MM.1S (cell line): ENCODE measurements at regions not wholly inside any gene's neighbourhood (a gene's known extent, or its start where the extent isn't known, plus 50 kb on each side); places are given as distances from the start of the nearest gene placed in this dataset.

ENCODE experiments used
- DNase-seq: peaks from one replicate; pipeline ENCODE4 v3.0.0-alpha.2; 2015
- H2AFZ ChIP-seq: fragments of 300-600 bp; sonication (generic); 2 replicates; pipeline ENCODE4 v1.6.0; 2016; ENCODE audit warnings: antibody characterized with exemption, low read length
- H3F3A ChIP-seq: fragments of 300-600 bp; sonication (generic); 2 replicates; pipeline ENCODE4 v1.6.1; 2016; ENCODE audit warnings: mild to moderate bottlenecking, antibody characterized with exemption, low read length, moderate library complexity, mixed read lengths; ENCODE audit not compliant: insufficient read depth
- H3K27ac ChIP-seq: fragments of 300-600 bp; sonication (generic); 2 replicates; pipeline ENCODE4 v1.5.1; 2016; ENCODE audit warnings: mild to moderate bottlenecking, low read length
- H3K27me3 ChIP-seq: fragments of 300-600 bp; sonication (generic); replicated peaks from 2 replicates; pipeline ENCODE4 v1.6.0; 2016; ENCODE audit warnings: low read length; ENCODE audit not compliant: insufficient read depth
- H3K36me3 ChIP-seq: fragments of 300-600 bp; sonication (generic); replicated peaks from 2 replicates; pipeline ENCODE4 v1.6.1; 2016; ENCODE audit warnings: mild to moderate bottlenecking, low read length, mixed read lengths; ENCODE audit not compliant: insufficient read depth
- H3K4me1 ChIP-seq: fragments of 300-600 bp; sonication (generic); 2 replicates; pipeline ENCODE4 v1.6.1; 2016; ENCODE audit warnings: low read length, mixed read lengths
- H3K4me2 ChIP-seq: fragments of 300-600 bp; sonication (generic); 2 replicates; pipeline ENCODE4 v1.6.0; 2016; ENCODE audit warnings: low read depth, low read length
- H3K4me3 ChIP-seq: fragments of 300-600 bp; sonication (generic); 2 replicates; pipeline ENCODE4 v1.5.1; 2016; ENCODE audit warnings: low read length, mixed read lengths
- H3K79me2 ChIP-seq: fragments of 300-600 bp; sonication (generic); 2 replicates; pipeline ENCODE4 v1.6.1; 2016; ENCODE audit warnings: mixed run types, low read length, mixed read lengths
- H3K9ac ChIP-seq: fragments of 300-600 bp; sonication (generic); 2 replicates; pipeline ENCODE4 v1.6.1; 2016; ENCODE audit warnings: low read length, mixed read lengths
- H3K9me2 ChIP-seq: fragments of 300-600 bp; sonication (generic); replicated peaks from 2 replicates; pipeline ENCODE4 v1.6.1; 2016; ENCODE audit warnings: mild to moderate bottlenecking, low read length, mixed read lengths; ENCODE audit not compliant: insufficient read depth
- H3K9me3 ChIP-seq: fragments of 300-600 bp; sonication (generic); replicated peaks from 2 replicates; pipeline ENCODE4 v1.6.1; 2016; ENCODE audit warnings: mild to moderate bottlenecking, low read length, mixed read lengths; ENCODE audit not compliant: insufficient read depth
- H4K20me1 ChIP-seq: fragments of 300-600 bp; sonication (generic); 2 replicates; pipeline ENCODE4 v1.6.1; 2016; ENCODE audit warnings: mild to moderate bottlenecking, low read length, moderate library complexity, mixed read lengths; ENCODE audit not compliant: insufficient read depth
- EZH2 ChIP-seq: fragments of 300-600 bp; sonication (generic); optimal IDR thresholded peaks from 2 replicates; pipeline ENCODE3; 2017; ENCODE audit warnings: low read depth, mild to moderate bottlenecking, antibody characterized with exemption, low read length, mixed read lengths
- EZH2phosphoT487 ChIP-seq: fragments of 300-600 bp; sonication (generic); IDR thresholded peaks from 2 replicates; pipeline ENCODE4 v1.6.1; 2018; ENCODE audit warnings: antibody characterized with exemption, low read length
- TF ChIP-seq, protein P1 (sequence below): fragments of 300-600 bp; sonication (generic); IDR thresholded peaks from 2 replicates; pipeline ENCODE4 v1.5.1; 2016; ENCODE audit warnings: antibody characterized with exemption, low read length, mixed read lengths

DNA sequence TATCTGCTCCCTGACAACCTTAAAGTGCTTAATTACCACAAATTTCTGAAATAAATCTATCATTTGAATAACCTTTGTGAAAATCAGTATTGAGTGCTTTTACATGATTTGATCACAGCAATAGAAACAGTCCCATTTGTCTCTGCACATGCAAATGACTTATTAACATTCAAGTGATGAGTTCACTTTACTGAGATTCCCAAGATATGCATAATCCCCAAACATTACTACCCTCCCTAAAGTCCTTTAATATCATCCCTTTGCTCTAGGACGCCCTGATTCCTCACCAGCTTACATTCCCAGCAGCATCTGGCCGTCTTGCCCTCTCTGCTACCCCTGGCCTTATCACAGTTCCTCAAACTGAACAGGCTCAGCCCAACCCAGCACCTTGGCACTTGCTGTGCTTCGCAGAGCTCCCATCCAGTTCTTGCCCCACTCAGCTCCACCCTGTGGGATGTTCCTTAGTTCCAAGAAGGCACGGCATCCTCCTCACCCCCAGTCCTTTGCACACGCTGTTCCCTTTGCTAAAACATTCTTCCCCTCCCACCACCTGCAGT, 347.5 kb downstream of the PREX1 start:
- TF ChIP-seq, protein P1, sequence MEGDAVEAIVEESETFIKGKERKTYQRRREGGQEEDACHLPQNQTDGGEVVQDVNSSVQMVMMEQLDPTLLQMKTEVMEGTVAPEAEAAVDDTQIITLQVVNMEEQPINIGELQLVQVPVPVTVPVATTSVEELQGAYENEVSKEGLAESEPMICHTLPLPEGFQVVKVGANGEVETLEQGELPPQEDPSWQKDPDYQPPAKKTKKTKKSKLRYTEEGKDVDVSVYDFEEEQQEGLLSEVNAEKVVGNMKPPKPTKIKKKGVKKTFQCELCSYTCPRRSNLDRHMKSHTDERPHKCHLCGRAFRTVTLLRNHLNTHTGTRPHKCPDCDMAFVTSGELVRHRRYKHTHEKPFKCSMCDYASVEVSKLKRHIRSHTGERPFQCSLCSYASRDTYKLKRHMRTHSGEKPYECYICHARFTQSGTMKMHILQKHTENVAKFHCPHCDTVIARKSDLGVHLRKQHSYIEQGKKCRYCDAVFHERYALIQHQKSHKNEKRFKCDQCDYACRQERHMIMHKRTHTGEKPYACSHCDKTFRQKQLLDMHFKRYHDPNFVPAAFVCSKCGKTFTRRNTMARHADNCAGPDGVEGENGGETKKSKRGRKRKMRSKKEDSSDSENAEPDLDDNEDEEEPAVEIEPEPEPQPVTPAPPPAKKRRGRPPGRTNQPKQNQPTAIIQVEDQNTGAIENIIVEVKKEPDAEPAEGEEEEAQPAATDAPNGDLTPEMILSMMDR, result no peak
- no peak overlapping the region for H3K4me2 ChIP-seq
- H3K36me3 ChIP-seq, result no peaks in the 10 kb centered on the region
- H3K4me3 ChIP-seq, result no peak overlapping the region
- H3K27me3 ChIP-seq, result peaks cover 6% of the 10 kb centered on the region; the same call in 1 of the 2 replicates
- DNase-seq, result no peak
- H4K20me1 ChIP-seq, result no peaks in the 10 kb centered on the region
- H3K9me3 ChIP-seq, result no peaks in the 10 kb centered on the region
- H3K9ac ChIP-seq, result no peak overlapping the region
- H3K9me2 ChIP-seq, result no peaks in the 10 kb centered on the region
- no peak overlapping the region for H3K27ac ChIP-seq
- no peaks in the 10 kb centered on the region for H3F3A ChIP-seq
- no peak overlapping the region for H2AFZ ChIP-seq
- H3K79me2 ChIP-seq, result no peaks in the 10 kb centered on the region
- no peaks in the 10 kb centered on the region for H3K4me1 ChIP-seq

GRCh38 chr20:48478806-48479585, 348.8 kb downstream of the PREX1 start:
- Histone ChIP-seq H3K9ac (no peak overlapping the region), H3K9me2 (no peaks in the 10 kb centered on the region), H2AFZ (no peak overlapping the region), H3K4me3 (no peak overlapping the region), H4K20me1 (no peaks in the 10 kb centered on the region), H3F3A (no peaks in the 10 kb centered on the region), H3K36me3 (no peaks in the 10 kb centered on the region), H3K27me3 (peaks cover 18% of the 10 kb centered on the region), H3K27ac (no peak overlapping the region), H3K9me3 (no peaks in the 10 kb centered on the region), H3K4me2 (no peak overlapping the region), H3K79me2 (no peaks in the 10 kb centered on the region), H3K4me1 (no peaks in the 10 kb centered on the region)
- no peak for DNase-seq
- TF ChIP-seq EZH2 (no peak), EZH2phosphoT487 (no peak)
- TF ChIP-seq, protein P1, result no peak

DNA sequence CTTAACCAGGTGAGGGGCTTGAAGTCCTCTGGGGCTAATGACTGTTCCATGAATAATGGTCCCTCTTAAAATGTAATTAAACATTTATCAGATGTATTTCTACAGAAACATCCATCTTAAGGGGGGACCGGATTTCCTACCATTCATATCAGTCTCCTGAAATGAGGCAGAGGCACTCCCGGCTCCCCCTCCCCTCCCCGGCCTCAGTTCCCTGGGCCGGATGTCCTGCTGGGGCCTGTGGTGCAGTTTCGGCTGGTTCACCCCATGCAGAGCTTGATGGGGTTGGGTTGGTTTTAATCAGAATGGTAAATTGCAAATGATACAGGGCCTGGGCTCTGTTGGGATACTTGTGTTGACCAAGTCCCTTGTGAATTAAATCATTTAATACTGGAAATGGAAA, 349.4 kb downstream of the PREX1 start:
- no peak for TF ChIP-seq EZH2
- TF ChIP-seq, protein P1, result no peak
- Histone ChIP-seq H3K9ac (no peak overlapping the region), H3K9me2 (no peaks in the 10 kb centered on the region), H4K20me1 (no peaks in the 10 kb centered on the region), H3F3A (no peaks in the 10 kb centered on the region), H3K36me3 (no peaks in the 10 kb centered on the region), H3K9me3 (no peaks in the 10 kb centered on the region), H3K4me3 (no peak overlapping the region), H3K27ac (no peak overlapping the region), H3K4me2 (no peak overlapping the region), H3K4me1 (no peaks in the 10 kb centered on the region), H3K79me2 (no peaks in the 10 kb centered on the region), H2AFZ (no peak overlapping the region), H3K27me3 (peaks cover 25% of the 10 kb centered on the region)
- DNase-seq, result no peak
